ENCODE measurements at regions not wholly inside any gene's neighbourhood (a gene's known extent, or its start where the extent isn't known, plus 50 kb on each side); places are given as distances from the start of the nearest gene placed in this dataset.

DNA sequence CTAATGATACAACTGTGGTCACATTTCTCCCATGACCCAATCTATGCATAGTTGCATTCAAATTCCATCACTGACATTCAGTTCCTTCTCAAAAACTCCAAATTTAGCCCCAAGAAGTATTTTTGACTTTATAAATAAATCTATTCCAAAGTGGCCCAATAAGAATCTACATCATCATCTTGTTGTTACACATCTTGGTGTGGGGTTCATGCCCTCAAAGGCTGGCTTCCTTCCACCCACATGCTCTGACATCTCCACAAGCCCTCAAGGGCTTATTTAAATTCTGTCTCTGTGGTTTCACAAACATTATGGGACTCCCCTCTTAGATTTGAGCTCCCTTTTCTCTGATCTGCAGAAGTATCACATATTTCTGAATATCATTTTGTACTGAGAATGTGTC lies 585.3 kb upstream of the BTBD3 start:
- Histone ChIP-seq H4K91ac (ENCODE audit: low read depth, low read length, poor library complexity) (no peak overlapping the region), H2BK15ac (ENCODE audit: low read length) (no peak overlapping the region), H3K23ac (ENCODE audit: low read depth, low read length, poor library complexity) (no peak overlapping the region), H3K4ac (ENCODE audit: low read length) (no peak overlapping the region), H2BK12ac (ENCODE audit: low read length) (no peak overlapping the region), H3K9me3 (replicated peaks in 1 of 2; ENCODE audit: control insufficient read depth in 2 of 2, insufficient read depth in 1 of 2, low read depth in 1 of 2, low read length in 2 of 2) (no peaks in the 10 kb centered on the region), H2AK5ac (ENCODE audit: low read depth, low read length) (no peak overlapping the region), H3K14ac (ENCODE audit: low read length) (no peak overlapping the region), H2BK5ac (ENCODE audit: low read length) (no peak overlapping the region), H2BK120ac (ENCODE audit: low read depth, low read length) (no peak overlapping the region), H3K9ac (ENCODE audit: low read depth, low read length, poor library complexity) (no peak overlapping the region), H3K79me1 (ENCODE audit: low read depth, low read length) (no peaks in the 10 kb centered on the region), H3K4me2 (ENCODE audit: insufficient read depth, low read length, poor library complexity, severe bottlenecking) (no peak overlapping the region), H3K4me3 (ENCODE audit: low read length in 2 of 2) (no peak overlapping the region), H3K36me3 (replicated peaks in 1 of 2; ENCODE audit: control insufficient read depth in 2 of 2, insufficient read depth in 2 of 2, low read length in 2 of 2) (no peaks in the 10 kb centered on the region), H3K27ac (replicated peaks; ENCODE audit: low read length) (no peak overlapping the region), H3K4me1 (ENCODE audit: control insufficient read depth in 2 of 2, insufficient read depth in 1 of 2, low read depth in 1 of 2, low read length in 2 of 2) (peaks cover 4 to 7% of the 10 kb centered on the region in 2 donors), H3K27me3 (ENCODE audit: control insufficient read depth in 3 of 3, insufficient read depth in 3 of 3, low read depth in 1 of 3, low read length in 3 of 3) (no peaks in the 10 kb centered on the region), H2AFZ (ENCODE audit: low read length) (no peak overlapping the region), H3K18ac (ENCODE audit: low read length) (no peak overlapping the region), H4K8ac (ENCODE audit: low read depth, low read length) (no peak overlapping the region)
- no peak for DNase-seq (ENCODE audit: low spot score)

DNA sequence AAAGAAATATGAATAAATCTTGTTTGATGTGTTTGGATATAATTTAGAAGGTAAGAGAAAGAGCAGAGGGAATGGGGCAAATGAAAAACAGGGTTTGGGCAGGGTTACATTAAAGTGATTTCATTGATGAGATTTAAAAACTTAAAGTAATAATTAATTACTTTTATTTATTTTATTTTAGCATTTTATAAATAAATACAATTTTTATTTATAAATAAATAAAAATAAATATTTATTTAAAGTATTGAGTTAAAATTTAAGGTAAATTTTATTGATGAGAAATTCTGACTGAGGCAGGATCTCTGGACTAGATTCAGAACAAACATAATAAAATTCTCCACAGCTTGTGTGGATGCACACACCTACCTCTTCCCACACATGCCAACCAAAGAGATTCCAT lies 584.1 kb upstream of the BTBD3 start:
- DNase-seq (ENCODE audit: low spot score), result no peak
- H3K79me1 ChIP-seq (ENCODE audit: low read depth, low read length), result no peaks in the 10 kb centered on the region
- H2AFZ ChIP-seq (ENCODE audit: low read length), result no peak overlapping the region
- H3K27me3 ChIP-seq (ENCODE audit: control insufficient read depth in 3 of 3, insufficient read depth in 3 of 3, low read depth in 1 of 3, low read length in 3 of 3), result no peaks in the 10 kb centered on the region
- H3K36me3 ChIP-seq (replicated peaks in 1 of 2; ENCODE audit: control insufficient read depth in 2 of 2, insufficient read depth in 2 of 2, low read length in 2 of 2), result no peaks in the 10 kb centered on the region
- H2BK5ac ChIP-seq (ENCODE audit: low read length), result no peak overlapping the region
- no peak overlapping the region for H3K18ac ChIP-seq (ENCODE audit: low read length)
- H4K8ac ChIP-seq (ENCODE audit: low read depth, low read length), result no peak overlapping the region
- no peak overlapping the region for H3K4me2 ChIP-seq (ENCODE audit: insufficient read depth, low read length, poor library complexity, severe bottlenecking)
- H3K9ac ChIP-seq (ENCODE audit: low read depth, low read length, poor library complexity), result no peak overlapping the region
- peaks cover 0 to 4% of the 10 kb centered on the region in 2 donors for H3K9me3 ChIP-seq (replicated peaks in 1 of 2; ENCODE audit: control insufficient read depth in 2 of 2, insufficient read depth in 1 of 2, low read depth in 1 of 2, low read length in 2 of 2)
- H2BK12ac ChIP-seq (ENCODE audit: low read length), result no peak overlapping the region
- H3K14ac ChIP-seq (ENCODE audit: low read length), result no peak overlapping the region
- no peak overlapping the region for H3K4me3 ChIP-seq (ENCODE audit: low read length in 2 of 2)
- H3K23ac ChIP-seq (ENCODE audit: low read depth, low read length, poor library complexity), result no peak overlapping the region
- no peak overlapping the region for H2BK120ac ChIP-seq (ENCODE audit: low read depth, low read length)
- H3K4me1 ChIP-seq (ENCODE audit: control insufficient read depth in 2 of 2, insufficient read depth in 1 of 2, low read depth in 1 of 2, low read length in 2 of 2), result peaks cover 7% of the 10 kb centered on the region in 2 donors
- H3K4ac ChIP-seq (ENCODE audit: low read length), result no peak overlapping the region
- H2AK5ac ChIP-seq (ENCODE audit: low read depth, low read length), result no peak overlapping the region
- H4K91ac ChIP-seq (ENCODE audit: low read depth, low read length, poor library complexity), result no peak overlapping the region
- H3K27ac ChIP-seq (replicated peaks; ENCODE audit: low read length), result no peak overlapping the region
- no peak overlapping the region for H2BK15ac ChIP-seq (ENCODE audit: low read length)

GRCh38 chr20:11337361-11338130 lies 580.1 kb upstream of the BTBD3 start:
- peak overlapping the region; percentile 58 for H3K18ac ChIP-seq (ENCODE audit: low read length)
- H2AFZ ChIP-seq (ENCODE audit: low read length), result peak overlapping the region; percentile 53
- no peaks in the 10 kb centered on the region for H3K79me1 ChIP-seq (ENCODE audit: low read depth, low read length)
- no peak overlapping the region for H2BK12ac ChIP-seq (ENCODE audit: low read length)
- H3K4me2 ChIP-seq (ENCODE audit: insufficient read depth, low read length, poor library complexity, severe bottlenecking), result no peak overlapping the region
- DNase-seq (ENCODE audit: low spot score), result no peak
- no peak overlapping the region for H3K4me3 ChIP-seq (ENCODE audit: low read length in 2 of 2)
- H4K8ac ChIP-seq (ENCODE audit: low read depth, low read length), result no peak overlapping the region
- no CpG with 5 or more reads among the region's 4 CpGs for WGBS, 2 donors (ENCODE audit: extremely low coverage in 2 of 2, insufficient read length in 2 of 2, insufficient replicate concordance in 1 of 2)
- H3K9ac ChIP-seq (ENCODE audit: low read depth, low read length, poor library complexity), result no peak overlapping the region
- H3K23ac ChIP-seq (ENCODE audit: low read depth, low read length, poor library complexity), result no peak overlapping the region
- no peak overlapping the region for H4K91ac ChIP-seq (ENCODE audit: low read depth, low read length, poor library complexity)
- no peak overlapping the region for H3K4ac ChIP-seq (ENCODE audit: low read length)
- no peak overlapping the region for H3K14ac ChIP-seq (ENCODE audit: low read length)
- no peak overlapping the region for H2BK15ac ChIP-seq (ENCODE audit: low read length)
- no peak overlapping the region for H2AK5ac ChIP-seq (ENCODE audit: low read depth, low read length)
- H3K4me1 ChIP-seq (ENCODE audit: control insufficient read depth in 2 of 2, insufficient read depth in 1 of 2, low read depth in 1 of 2, low read length in 2 of 2), result peaks cover 5 to 7% of the 10 kb centered on the region in 2 donors
- H3K27ac ChIP-seq (replicated peaks; ENCODE audit: low read length), result no peak overlapping the region
- peaks cover 0 to 4% of the 10 kb centered on the region in 2 donors for H3K9me3 ChIP-seq (replicated peaks in 1 of 2; ENCODE audit: control insufficient read depth in 2 of 2, insufficient read depth in 1 of 2, low read depth in 1 of 2, low read length in 2 of 2)
- H2BK5ac ChIP-seq (ENCODE audit: low read length), result no peak overlapping the region
- H3K36me3 ChIP-seq (replicated peaks in 1 of 2; ENCODE audit: control insufficient read depth in 2 of 2, insufficient read depth in 2 of 2, low read length in 2 of 2), result no peaks in the 10 kb centered on the region
- no peak overlapping the region for H2BK120ac ChIP-seq (ENCODE audit: low read depth, low read length)
- no peaks in the 10 kb centered on the region for H3K27me3 ChIP-seq (ENCODE audit: control insufficient read depth in 3 of 3, insufficient read depth in 3 of 3, low read depth in 1 of 3, low read length in 3 of 3)

DNA sequence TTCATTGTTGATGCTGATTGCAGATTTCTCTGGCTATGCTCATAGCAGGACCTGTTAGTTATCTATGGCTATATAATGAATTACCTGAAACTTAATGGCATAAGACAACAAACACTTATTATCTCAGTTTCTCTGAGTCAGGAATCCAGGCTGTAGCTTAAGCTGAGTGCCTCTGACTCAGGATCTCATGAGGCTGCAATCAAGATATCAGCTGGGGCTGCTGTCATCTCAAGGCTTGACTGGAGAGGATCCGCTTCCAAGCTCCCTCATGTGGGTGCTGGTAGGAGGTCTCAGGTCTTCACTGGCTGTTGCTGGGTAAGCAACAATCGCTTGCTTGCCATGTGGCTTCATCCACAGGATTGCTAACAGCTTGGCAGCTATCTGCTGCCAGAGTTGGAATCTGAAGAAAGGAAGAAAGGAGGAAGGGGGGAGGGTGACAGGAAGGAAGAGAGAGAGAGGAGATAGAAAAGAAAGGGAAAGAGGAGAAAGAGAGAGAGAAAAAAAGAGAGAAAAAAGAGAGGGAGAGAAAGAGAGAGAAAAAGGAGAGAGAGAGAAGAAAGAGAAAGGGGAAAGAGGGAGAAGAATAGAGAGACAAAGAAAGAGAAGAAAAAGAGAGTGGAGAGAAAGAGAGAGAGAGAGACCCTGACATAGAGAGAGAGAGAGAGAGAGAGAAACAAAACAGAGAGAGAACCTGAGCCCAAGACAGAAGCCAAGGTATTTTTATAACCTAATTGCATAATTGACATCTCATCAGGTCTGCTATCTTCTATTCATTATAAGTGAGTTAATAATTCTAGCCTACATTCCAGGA lies 579.0 kb upstream of the BTBD3 start:
- WGBS, 2 donors (ENCODE audit: extremely low coverage in 2 of 2, insufficient read length in 2 of 2, insufficient replicate concordance in 1 of 2), result no CpG with 5 or more reads among the region's 2 CpGs

More for the DNA sequence above, 579.0 kb upstream of the BTBD3 start:
- Histone ChIP-seq H3K4me3 (ENCODE audit: low read length in 2 of 2) (no peak overlapping the region), H3K4me2 (ENCODE audit: insufficient read depth, low read length, poor library complexity, severe bottlenecking) (no peak overlapping the region), H3K9me3 (replicated peaks in 1 of 2; ENCODE audit: control insufficient read depth in 2 of 2, insufficient read depth in 1 of 2, low read depth in 1 of 2, low read length in 2 of 2) (peaks cover 0 to 4% of the 10 kb centered on the region in 2 donors), H3K9ac (ENCODE audit: low read depth, low read length, poor library complexity) (no peak overlapping the region), H3K14ac (ENCODE audit: low read length) (no peak overlapping the region), H2AFZ (ENCODE audit: low read length) (no peak overlapping the region), H2BK120ac (ENCODE audit: low read depth, low read length) (no peak overlapping the region), H3K36me3 (replicated peaks in 1 of 2; ENCODE audit: control insufficient read depth in 2 of 2, insufficient read depth in 2 of 2, low read length in 2 of 2) (no peaks in the 10 kb centered on the region), H2BK5ac (ENCODE audit: low read length) (no peak overlapping the region), H4K8ac (ENCODE audit: low read depth, low read length) (no peak overlapping the region), H2BK15ac (ENCODE audit: low read length) (no peak overlapping the region), H3K18ac (ENCODE audit: low read length) (no peak overlapping the region), H3K4ac (ENCODE audit: low read length) (no peak overlapping the region), H3K4me1 (ENCODE audit: control insufficient read depth in 2 of 2, insufficient read depth in 1 of 2, low read depth in 1 of 2, low read length in 2 of 2) (peaks cover 7% of the 10 kb centered on the region in 2 donors), H4K91ac (ENCODE audit: low read depth, low read length, poor library complexity) (no peak overlapping the region), H3K27me3 (ENCODE audit: control insufficient read depth in 3 of 3, insufficient read depth in 3 of 3, low read depth in 1 of 3, low read length in 3 of 3) (no peaks in the 10 kb centered on the region), H3K27ac (replicated peaks; ENCODE audit: low read length) (no peak overlapping the region), H3K23ac (ENCODE audit: low read depth, low read length, poor library complexity) (no peak overlapping the region), H2BK12ac (ENCODE audit: low read length) (no peak overlapping the region), H2AK5ac (ENCODE audit: low read depth, low read length) (no peak overlapping the region), H3K79me1 (ENCODE audit: low read depth, low read length) (no peaks in the 10 kb centered on the region)
- DNase-seq (ENCODE audit: low spot score), result no peak

All from neuronal stem cell (in vitro differentiated cells).